Midbrain (tissue), 1 donor: ENCODE measurements at regions not wholly inside any gene's neighbourhood (a gene's known extent, or its start where the extent isn't known, plus 50 kb on each side); places are given as distances from the start of the nearest gene placed in this dataset.

Experiments
- DNase-seq: peaks from one replicate; lab custom pipeline; 2025; lab: John Stamatoyannopoulos, UW

- no peak for DNase-seq
Measured at GRCh38 chr5:107146901-107147300, 523.8 kb downstream of the EFNA5 start.

DNA sequence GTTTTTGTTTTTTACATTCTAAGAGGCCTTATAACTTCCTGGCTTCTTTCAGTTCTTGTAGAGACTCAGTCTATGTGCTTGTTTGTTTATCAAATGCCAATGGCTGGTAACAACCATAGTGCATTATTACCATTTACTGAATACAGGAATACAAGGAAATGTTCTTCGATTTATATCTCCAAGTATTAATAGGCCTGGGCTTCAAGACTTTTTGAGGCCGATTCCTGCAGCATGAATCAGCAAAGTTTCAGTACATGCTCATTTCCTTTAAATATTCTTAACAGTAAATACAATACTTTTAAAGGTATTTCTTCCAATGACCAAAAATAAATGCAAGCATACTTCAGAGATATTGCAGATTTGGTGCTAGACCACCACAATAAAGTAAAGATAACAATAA is 535.3 kb downstream of the EFNA5 start:
- no peak for DNase-seq

DNA sequence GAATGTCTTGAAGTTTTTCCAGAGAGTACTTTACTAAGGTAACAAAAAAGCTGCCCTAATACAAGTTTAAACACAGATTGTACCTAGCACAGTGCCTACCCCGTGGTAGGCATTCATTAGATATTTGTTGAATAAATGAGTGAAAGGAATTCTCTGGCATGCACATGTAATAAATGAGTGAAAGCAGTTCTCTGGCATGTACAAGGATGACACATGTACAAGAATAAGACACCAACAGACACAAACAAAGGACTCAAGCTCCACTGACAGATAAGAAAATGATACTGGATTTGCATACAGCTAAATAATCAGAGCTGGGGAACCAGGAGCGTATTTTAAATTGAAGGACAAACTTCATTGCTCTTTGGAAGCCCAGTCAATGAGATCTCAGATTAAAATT is 535.8 kb downstream of the EFNA5 start:
- DNase-seq: no peak

GRCh38 chr5:107129051-107129450 is 541.7 kb downstream of the EFNA5 start:
- no peak for DNase-seq

DNA sequence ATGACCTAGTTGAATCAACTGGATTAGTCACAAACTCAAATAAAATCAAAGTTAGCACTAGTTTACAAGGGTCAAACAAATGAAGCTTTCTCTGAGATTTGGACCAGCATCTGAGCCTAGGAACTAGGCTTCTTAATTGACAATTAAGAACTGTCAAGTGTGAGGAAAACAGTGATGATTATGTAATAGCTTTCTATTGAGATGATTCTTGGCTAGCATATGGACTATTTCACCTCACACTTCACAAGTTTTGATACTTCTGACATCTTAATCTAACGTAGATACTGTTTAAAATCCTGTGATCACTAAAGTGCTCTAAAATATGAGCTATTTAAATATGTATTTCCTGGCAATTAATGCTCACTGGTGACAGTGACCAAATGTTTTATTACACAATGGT is 542.9 kb downstream of the EFNA5 start:
- DNase-seq: no peak

DNA sequence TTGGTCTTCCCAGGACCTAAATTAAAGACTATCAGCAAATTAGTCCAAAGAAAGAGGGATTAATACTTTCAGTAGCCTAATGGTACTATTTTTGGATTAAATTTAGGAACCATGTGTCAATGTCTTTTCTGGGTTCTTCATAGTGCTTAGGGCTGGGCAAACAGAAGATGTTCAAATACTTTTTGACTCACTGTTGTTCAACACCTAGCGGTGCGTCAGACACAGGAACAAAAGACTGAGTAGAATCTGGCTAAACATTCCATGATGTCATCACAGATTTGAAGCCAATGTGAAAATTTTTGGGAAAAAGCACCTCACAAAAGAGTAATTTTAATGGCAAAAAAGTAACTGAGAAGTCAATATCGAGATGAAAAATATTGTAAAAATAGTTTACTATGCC is 544.4 kb downstream of the EFNA5 start:
- no peak for DNase-seq

DNA sequence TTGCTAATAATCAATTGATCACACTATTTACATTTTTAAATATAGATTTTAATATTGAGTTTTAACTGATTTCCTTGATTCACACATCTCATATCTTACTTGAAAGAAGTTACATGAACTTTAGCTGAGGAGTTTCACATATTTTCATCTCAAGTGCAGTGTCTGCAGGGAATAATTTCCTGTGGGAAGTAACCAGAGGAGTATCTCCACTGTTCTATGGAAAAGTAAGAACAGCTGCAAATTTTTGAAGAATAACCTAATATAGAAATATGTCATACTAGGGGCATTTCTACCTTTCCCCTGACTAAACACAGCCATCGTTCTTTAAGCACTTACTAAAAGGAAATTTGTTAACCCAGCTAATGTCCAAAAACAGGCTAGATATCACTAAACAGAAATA is 546.4 kb downstream of the EFNA5 start:
- no peak for DNase-seq

DNA sequence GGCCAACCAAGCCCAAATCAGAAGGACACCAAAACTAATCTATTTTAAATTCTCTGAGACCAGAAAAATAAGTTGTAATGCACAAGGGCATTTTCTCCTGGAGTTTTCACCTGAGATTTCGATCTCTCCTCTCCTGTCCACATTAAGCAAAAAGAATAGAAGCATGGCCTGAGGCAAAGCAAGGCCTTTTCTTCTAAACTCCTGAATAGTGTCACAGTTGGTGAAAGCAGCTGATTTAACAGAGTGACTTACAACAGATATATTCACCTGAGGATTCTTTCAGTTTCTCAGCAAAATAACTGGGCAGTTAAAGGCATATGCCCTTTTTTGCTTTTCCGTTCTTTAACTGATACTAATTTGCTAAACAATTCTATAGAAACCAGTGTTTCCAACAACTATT is 547.7 kb downstream of the EFNA5 start:
- DNase-seq: no peak

DNA sequence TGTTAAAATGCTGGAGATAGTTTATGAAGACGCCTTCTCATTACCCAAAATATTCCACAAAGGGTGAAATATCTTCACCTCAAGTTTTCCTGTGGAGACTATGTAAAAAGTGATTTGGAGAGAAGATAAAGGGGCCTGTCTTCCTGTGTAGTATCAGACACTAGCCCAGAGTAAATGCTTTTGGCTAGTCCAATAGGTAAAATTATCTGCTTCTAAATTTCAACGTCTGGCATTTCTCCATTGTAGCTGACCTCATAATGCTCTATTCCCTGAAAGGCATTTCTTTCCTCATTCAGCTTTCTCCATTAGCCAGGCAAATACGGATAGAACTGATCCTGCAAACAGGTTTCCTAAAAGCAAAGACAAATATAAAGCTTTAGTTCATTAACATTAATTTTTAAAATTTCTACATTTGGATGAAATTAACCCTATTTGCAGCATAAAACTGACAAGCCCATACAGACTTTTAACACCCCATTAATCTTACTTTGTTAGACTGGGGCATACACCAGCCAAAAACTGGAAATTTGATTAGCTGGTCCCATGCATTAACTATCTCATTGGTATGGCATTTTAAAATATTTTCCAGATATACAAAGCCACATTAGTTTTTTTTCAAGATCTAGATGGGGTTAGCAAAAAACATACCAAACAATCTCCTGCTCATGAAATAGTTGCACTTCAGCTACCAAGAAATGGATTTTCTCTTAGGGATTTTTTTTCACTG is 548.8 kb downstream of the EFNA5 start:
- no peak for DNase-seq

DNA sequence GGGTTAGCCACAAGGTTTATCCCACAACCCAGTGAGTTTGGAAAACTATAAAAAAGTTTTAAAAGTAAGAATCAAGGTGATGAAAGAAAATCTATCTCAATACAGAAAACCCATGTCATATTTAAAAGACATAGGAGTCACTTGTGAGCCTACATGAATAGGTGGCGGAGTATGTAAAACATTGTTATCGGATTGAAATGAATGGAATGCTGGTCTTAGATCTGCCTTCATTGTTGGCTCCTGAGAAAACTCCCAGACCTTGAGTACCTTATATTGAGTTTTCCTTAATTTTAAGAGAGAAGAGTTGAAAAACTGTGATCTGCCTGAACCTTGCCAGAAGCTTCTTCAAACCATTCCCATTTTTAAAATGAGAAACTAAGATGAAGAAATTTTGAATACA is 551.1 kb downstream of the EFNA5 start:
- no peak for DNase-seq

- DNase-seq: no peak
Measured at GRCh38 chr5:107118184-107119019, 552.3 kb downstream of the EFNA5 start.

- DNase-seq: no peak
Measured at GRCh38 chr5:107112216-107112615, 558.5 kb downstream of the EFNA5 start.

DNA sequence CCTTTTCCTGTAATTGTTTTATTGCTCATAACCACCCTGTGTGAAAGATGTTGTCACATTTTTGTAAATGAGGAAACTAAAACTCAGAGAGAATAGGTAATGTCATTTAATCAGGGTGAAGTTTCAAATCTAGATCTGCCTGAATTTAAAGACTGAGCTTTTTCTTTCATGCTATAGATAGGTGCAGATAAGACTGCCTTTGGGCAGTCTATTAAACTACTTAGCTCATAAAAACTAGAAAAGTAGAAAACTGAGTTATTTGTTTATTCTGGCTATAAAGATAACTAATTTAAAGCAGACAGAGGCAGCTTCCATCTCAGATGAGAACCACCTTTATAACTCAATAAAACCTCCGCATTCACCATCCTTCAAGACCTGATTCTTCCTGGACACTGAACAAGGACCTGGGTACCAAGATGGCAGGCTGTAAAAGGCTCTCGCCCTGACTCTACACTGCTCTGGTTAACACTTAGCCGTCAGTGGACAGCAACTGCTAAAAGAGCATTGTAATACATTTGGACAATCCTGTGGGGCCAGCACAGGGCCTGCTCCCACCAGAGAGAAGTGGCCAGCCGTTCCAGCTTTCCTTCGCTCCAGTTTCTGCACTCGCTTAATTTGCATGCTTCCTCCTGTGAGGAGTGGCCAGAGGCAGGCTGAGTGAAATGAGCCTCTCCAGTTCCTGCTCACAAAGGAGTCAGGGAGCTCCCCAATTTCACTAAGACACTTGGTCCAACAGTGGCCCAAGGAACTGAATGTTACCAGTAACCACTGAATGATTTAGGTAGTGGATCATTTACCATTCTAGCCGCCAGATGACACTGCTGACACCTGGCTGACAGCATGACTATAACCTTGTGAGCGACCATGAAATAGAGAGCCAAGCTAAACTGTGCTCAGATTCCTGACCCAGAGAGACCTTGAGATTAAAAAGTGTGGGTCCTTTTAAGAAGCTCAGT is 566.4 kb downstream of the EFNA5 start:
- no peak for DNase-seq

GRCh38 chr5:107103522-107103921 is 567.2 kb downstream of the EFNA5 start:
- no peak for DNase-seq

GRCh38 chr5:107100121-107100520 is 570.6 kb downstream of the EFNA5 start:
- DNase-seq: no peak

DNA sequence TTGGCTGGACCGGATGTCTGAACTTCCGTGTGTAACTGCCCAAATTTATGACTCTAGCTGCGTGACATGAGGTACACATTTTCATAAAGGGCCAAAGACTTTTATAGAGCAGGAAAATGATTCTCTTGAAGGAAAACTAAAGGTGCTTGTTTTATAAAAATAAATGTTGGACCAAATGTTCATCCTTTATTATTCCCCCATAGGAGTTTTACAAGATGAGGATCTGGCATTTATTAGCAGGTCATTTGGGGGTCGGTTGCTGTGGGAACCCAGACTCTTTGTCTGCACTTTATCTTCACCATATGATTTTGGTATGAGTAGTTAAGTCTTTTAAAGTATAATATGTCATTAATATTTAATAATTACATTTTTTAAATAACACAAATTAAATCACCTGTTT is 571.2 kb downstream of the EFNA5 start:
- no peak for DNase-seq

DNA sequence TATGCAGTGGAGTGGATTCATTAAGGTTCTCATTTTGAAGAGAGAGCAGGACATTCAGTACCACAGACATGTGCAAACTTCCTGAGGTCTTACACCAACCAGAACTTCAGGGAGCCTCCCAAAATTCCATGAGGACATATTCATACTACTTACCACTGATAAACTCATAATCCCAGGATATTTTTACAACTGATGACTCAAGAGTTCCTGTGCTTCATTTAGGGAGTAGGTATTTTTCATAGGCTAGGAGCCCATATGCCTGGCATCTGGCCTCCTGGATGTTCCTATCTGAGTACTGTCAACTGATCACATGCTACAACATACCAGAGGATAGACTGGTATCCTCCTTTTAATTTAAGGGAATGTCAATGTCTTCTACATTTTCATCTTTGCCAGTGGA is 578.0 kb downstream of the EFNA5 start:
- no peak for DNase-seq

DNA sequence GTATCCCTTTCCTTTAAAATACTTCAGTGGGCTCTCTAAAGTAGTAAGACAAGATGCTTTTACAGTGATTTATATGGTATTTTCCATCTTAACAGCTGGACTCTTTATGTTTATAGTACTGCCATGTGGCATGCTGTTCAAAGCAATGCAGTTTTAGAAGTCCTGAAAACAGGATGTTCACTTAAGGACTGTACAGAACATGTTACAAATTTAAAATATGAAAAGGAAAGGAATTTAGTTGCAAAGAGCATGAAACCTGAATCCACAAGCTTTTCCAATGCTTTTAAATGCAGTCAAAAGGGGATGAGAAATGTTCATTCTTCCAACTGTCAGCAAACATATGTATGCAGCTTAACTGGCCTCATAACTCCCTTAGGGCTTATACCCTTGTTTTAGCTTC is 580.2 kb downstream of the EFNA5 start:
- DNase-seq: no peak

- no peak for DNase-seq
Measured at GRCh38 chr5:107088907-107089306, 581.8 kb downstream of the EFNA5 start.

DNA sequence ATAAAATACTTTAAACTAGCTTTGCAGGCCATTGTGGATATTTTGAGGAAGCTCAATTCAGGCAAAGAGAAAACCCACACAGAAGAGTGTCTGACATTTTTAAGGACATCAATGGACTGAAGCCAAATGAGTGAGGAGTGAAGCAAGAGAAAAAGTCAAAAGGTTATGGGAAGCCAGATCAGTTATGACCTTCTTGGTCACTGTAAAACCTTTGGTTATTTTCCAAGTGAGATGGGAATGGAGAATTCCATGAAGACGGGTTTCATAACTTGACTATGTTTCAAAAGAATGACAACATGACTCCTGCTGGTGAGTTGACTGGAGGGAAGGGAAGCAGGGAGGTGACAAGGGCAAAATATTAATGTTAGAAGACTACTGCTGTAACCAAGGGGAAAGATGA is 585.2 kb downstream of the EFNA5 start:
- no peak for DNase-seq

DNA sequence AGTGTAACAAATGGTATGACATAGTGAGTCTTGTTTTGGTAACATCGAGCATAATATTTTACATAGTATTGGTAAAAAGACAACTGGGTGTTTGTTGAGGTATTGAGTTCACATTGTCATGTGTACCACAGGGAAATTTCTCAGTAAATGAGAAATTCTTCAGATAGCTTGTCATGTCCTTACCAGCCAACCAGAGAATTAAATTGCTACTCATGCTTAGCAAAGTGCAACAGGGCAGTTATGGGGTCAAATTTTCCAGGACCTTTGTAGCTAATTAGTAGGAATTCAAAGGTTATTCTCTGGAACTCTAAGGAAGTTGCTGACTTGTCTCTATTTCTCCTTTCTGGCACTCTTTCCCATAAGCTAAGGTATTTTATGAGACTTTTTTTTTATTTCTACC is 595.7 kb downstream of the EFNA5 start:
- DNase-seq: no peak

- DNase-seq: no peak
Measured at GRCh38 chr5:107072967-107073366, 597.8 kb downstream of the EFNA5 start.
